ENCODE measurements at regions not wholly inside any gene's neighbourhood (a gene's known extent, or its start where the extent isn't known, plus 50 kb on each side); places are given as distances from the start of the nearest gene placed in this dataset.

- Histone ChIP-seq H2BK120ac (ENCODE audit: low read depth, low read length) (no peak overlapping the region), H4K8ac (ENCODE audit: low read length) (no peak overlapping the region), H2BK5ac (ENCODE audit: low read depth, low read length, poor library complexity, severe bottlenecking) (no peak overlapping the region), H3K23ac (ENCODE audit: low read length in 2 of 2) (no peak overlapping the region), H3K27me3 (ENCODE audit: control insufficient read depth in 1 of 2, insufficient read depth in 1 of 2, low read length in 2 of 2) (no peaks in the 10 kb centered on the region), H2BK15ac (ENCODE audit: low read depth, poor library complexity, severe bottlenecking) (no peak overlapping the region), H3K79me1 (replicated peaks; ENCODE audit: low read length, poor library complexity, severe bottlenecking) (no peaks in the 10 kb centered on the region), H3K4me3 (ENCODE audit: insufficient read depth in 1 of 2, low read depth in 1 of 2, low read length in 2 of 2) (no peak overlapping the region), H2BK12ac (ENCODE audit: low read length in 2 of 2) (no peak overlapping the region), H3K4me1 (ENCODE audit: control insufficient read depth, insufficient read depth, low read depth, low read length) (no peaks in the 10 kb centered on the region), H2AFZ (ENCODE audit: low read depth, low read length) (no peak overlapping the region), H3K4ac (ENCODE audit: low read depth in 1 of 2, low read length in 2 of 2) (no peak overlapping the region), H3K9me3 (ENCODE audit: control insufficient read depth, low read length) (no peaks in the 10 kb centered on the region), H4K91ac (ENCODE audit: low read length) (no peak overlapping the region), H3K27ac (ENCODE audit: low read length, poor library complexity, severe bottlenecking) (no peak overlapping the region), H3K36me3 (ENCODE audit: control insufficient read depth in 1 of 2, insufficient read depth in 2 of 2, low read depth in 1 of 2, low read length in 2 of 2) (no peaks in the 10 kb centered on the region), H3K4me2 (ENCODE audit: low read length, poor library complexity, severe bottlenecking) (no peak overlapping the region), H2AK5ac (ENCODE audit: low read length, severe bottlenecking) (no peak overlapping the region), H3K14ac (ENCODE audit: low read length in 2 of 2) (no peak overlapping the region), H3K9ac (ENCODE audit: low read length) (no peak overlapping the region), H3K18ac (ENCODE audit: low read depth in 1 of 2, low read length in 2 of 2) (no peak overlapping the region)
- WGBS: 95% methylated on average over 4 of the region's 4 CpGs
- DNase-seq: no peak
Measured at GRCh38 chr9:28260330-28260729, 687.0 kb upstream of the C9orf72 start.

- WGBS: 80% methylated on average over 4 of the region's 4 CpGs
Measured at GRCh38 chr9:28264368-28264767, 691.1 kb upstream of the C9orf72 start.

GRCh38 chr9:28267351-28267750 lies 694.1 kb upstream of the C9orf72 start:
- Histone ChIP-seq H4K8ac (ENCODE audit: low read length) (no peak overlapping the region), H2BK5ac (ENCODE audit: low read depth, low read length, poor library complexity, severe bottlenecking) (no peak overlapping the region), H2AFZ (ENCODE audit: low read depth, low read length) (no peak overlapping the region), H3K27me3 (ENCODE audit: control insufficient read depth in 1 of 2, insufficient read depth in 1 of 2, low read length in 2 of 2) (no peaks in the 10 kb centered on the region), H3K14ac (ENCODE audit: low read length in 2 of 2) (no peak overlapping the region), H3K4me3 (ENCODE audit: insufficient read depth in 1 of 2, low read depth in 1 of 2, low read length in 2 of 2) (no peak overlapping the region), H2BK12ac (ENCODE audit: low read length in 2 of 2) (no peak overlapping the region), H4K91ac (ENCODE audit: low read length) (no peak overlapping the region), H3K9me3 (ENCODE audit: control insufficient read depth, low read length) (no peaks in the 10 kb centered on the region), H3K4me1 (ENCODE audit: control insufficient read depth, insufficient read depth, low read depth, low read length) (no peaks in the 10 kb centered on the region), H3K9ac (ENCODE audit: low read length) (no peak overlapping the region), H3K23ac (ENCODE audit: low read length in 2 of 2) (no peak overlapping the region), H2BK120ac (ENCODE audit: low read depth, low read length) (no peak overlapping the region), H3K36me3 (ENCODE audit: control insufficient read depth in 1 of 2, insufficient read depth in 2 of 2, low read depth in 1 of 2, low read length in 2 of 2) (no peaks in the 10 kb centered on the region), H3K79me1 (replicated peaks; ENCODE audit: low read length, poor library complexity, severe bottlenecking) (no peaks in the 10 kb centered on the region), H2AK5ac (ENCODE audit: low read length, severe bottlenecking) (no peak overlapping the region), H3K27ac (ENCODE audit: low read length, poor library complexity, severe bottlenecking) (no peak overlapping the region), H3K4me2 (ENCODE audit: low read length, poor library complexity, severe bottlenecking) (no peak overlapping the region), H2BK15ac (ENCODE audit: low read depth, poor library complexity, severe bottlenecking) (no peak overlapping the region), H3K4ac (ENCODE audit: low read depth in 1 of 2, low read length in 2 of 2) (no peak overlapping the region), H3K18ac (ENCODE audit: low read depth in 1 of 2, low read length in 2 of 2) (no peak overlapping the region)
- WGBS: 87% methylated on average over 6 of the region's 6 CpGs
- DNase-seq: no peak

More at GRCh38 chr9:28264368-28264767, 691.1 kb upstream of the C9orf72 start:
- Histone ChIP-seq H2BK5ac (ENCODE audit: low read depth, low read length, poor library complexity, severe bottlenecking) (no peak overlapping the region), H3K4ac (ENCODE audit: low read depth in 1 of 2, low read length in 2 of 2) (no peak overlapping the region), H2AK5ac (ENCODE audit: low read length, severe bottlenecking) (no peak overlapping the region), H3K4me1 (ENCODE audit: control insufficient read depth, insufficient read depth, low read depth, low read length) (no peaks in the 10 kb centered on the region), H3K27me3 (ENCODE audit: control insufficient read depth in 1 of 2, insufficient read depth in 1 of 2, low read length in 2 of 2) (no peaks in the 10 kb centered on the region), H3K9me3 (ENCODE audit: control insufficient read depth, low read length) (no peaks in the 10 kb centered on the region), H2BK15ac (ENCODE audit: low read depth, poor library complexity, severe bottlenecking) (no peak overlapping the region), H3K27ac (ENCODE audit: low read length, poor library complexity, severe bottlenecking) (no peak overlapping the region), H3K79me1 (replicated peaks; ENCODE audit: low read length, poor library complexity, severe bottlenecking) (no peaks in the 10 kb centered on the region), H2BK120ac (ENCODE audit: low read depth, low read length) (no peak overlapping the region), H3K4me2 (ENCODE audit: low read length, poor library complexity, severe bottlenecking) (no peak overlapping the region), H4K91ac (ENCODE audit: low read length) (no peak overlapping the region), H3K18ac (ENCODE audit: low read depth in 1 of 2, low read length in 2 of 2) (no peak overlapping the region), H3K9ac (ENCODE audit: low read length) (no peak overlapping the region), H3K23ac (ENCODE audit: low read length in 2 of 2) (no peak overlapping the region), H3K14ac (ENCODE audit: low read length in 2 of 2) (no peak overlapping the region), H3K4me3 (ENCODE audit: insufficient read depth in 1 of 2, low read depth in 1 of 2, low read length in 2 of 2) (no peak overlapping the region), H4K8ac (ENCODE audit: low read length) (no peak overlapping the region), H3K36me3 (ENCODE audit: control insufficient read depth in 1 of 2, insufficient read depth in 2 of 2, low read depth in 1 of 2, low read length in 2 of 2) (no peaks in the 10 kb centered on the region), H2AFZ (ENCODE audit: low read depth, low read length) (no peak overlapping the region), H2BK12ac (ENCODE audit: low read length in 2 of 2) (no peak overlapping the region)
- DNase-seq: peak; percentile 18

- Histone ChIP-seq H3K4me1 (ENCODE audit: control insufficient read depth, insufficient read depth, low read depth, low read length) (no peaks in the 10 kb centered on the region), H2BK15ac (ENCODE audit: low read depth, poor library complexity, severe bottlenecking) (no peak overlapping the region), H3K27ac (ENCODE audit: low read length, poor library complexity, severe bottlenecking) (no peak overlapping the region), H3K23ac (ENCODE audit: low read length in 2 of 2) (no peak overlapping the region), H4K91ac (ENCODE audit: low read length) (no peak overlapping the region), H3K4me3 (ENCODE audit: insufficient read depth in 1 of 2, low read depth in 1 of 2, low read length in 2 of 2) (no peak overlapping the region), H2AFZ (ENCODE audit: low read depth, low read length) (no peak overlapping the region), H2AK5ac (ENCODE audit: low read length, severe bottlenecking) (no peak overlapping the region), H2BK12ac (ENCODE audit: low read length in 2 of 2) (no peak overlapping the region), H3K79me1 (replicated peaks; ENCODE audit: low read length, poor library complexity, severe bottlenecking) (no peaks in the 10 kb centered on the region), H3K36me3 (ENCODE audit: control insufficient read depth in 1 of 2, insufficient read depth in 2 of 2, low read depth in 1 of 2, low read length in 2 of 2) (no peaks in the 10 kb centered on the region), H4K8ac (ENCODE audit: low read length) (no peak overlapping the region), H3K9ac (ENCODE audit: low read length) (no peak overlapping the region), H3K4me2 (ENCODE audit: low read length, poor library complexity, severe bottlenecking) (no peak overlapping the region), H3K27me3 (ENCODE audit: control insufficient read depth in 1 of 2, insufficient read depth in 1 of 2, low read length in 2 of 2) (no peaks in the 10 kb centered on the region), H3K9me3 (ENCODE audit: control insufficient read depth, low read length) (no peaks in the 10 kb centered on the region), H3K18ac (ENCODE audit: low read depth in 1 of 2, low read length in 2 of 2) (no peak overlapping the region), H3K4ac (ENCODE audit: low read depth in 1 of 2, low read length in 2 of 2) (no peak overlapping the region), H2BK120ac (ENCODE audit: low read depth, low read length) (no peak overlapping the region), H3K14ac (ENCODE audit: low read length in 2 of 2) (no peak overlapping the region), H2BK5ac (ENCODE audit: low read depth, low read length, poor library complexity, severe bottlenecking) (no peak overlapping the region)
- DNase-seq: no peak
- 76% methylated on average over 4 of the region's 4 CpGs for WGBS
Measured at GRCh38 chr9:28270156-28270555, 696.9 kb upstream of the C9orf72 start.
